ENCODE measurements at regions not wholly inside any gene's neighbourhood (a gene's known extent, or its start where the extent isn't known, plus 50 kb on each side); places are given as distances from the start of the nearest gene placed in this dataset.

DNA sequence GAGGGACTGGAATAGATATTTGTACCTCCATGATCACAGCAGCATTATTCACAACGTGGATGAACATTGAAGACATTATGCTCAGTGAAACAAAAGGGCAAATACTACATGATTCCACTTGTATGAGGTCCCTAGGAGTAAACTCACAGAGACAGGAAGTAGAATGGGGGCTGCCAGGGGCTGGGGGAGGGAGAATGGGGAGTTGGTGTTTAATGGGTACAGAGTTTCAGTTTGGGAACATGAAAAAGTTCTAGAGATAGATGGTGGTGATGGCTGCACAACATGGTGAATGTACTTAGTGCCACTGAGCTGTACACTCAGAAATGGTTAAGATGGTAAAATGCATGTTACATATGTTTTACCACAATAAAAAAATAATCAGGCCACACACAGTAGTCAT is 164.3 kb upstream of the RREB1 start:
- no peak overlapping the region for H3K27ac ChIP-seq (ENCODE audit: insufficient read depth, low read depth, low read length)
- no peak overlapping the region for H3K4me2 ChIP-seq (ENCODE audit: insufficient read depth, low read length)
- FAIRE-seq = no peak
- ChIA-PET POLR2A (no interaction called here), CTCF (no interaction called here)
- intact Hi-C loops (cut with micrococcal nuclease) (no loop called here), dilution Hi-C loops (cut with MboI; ENCODE audit: extremely low pct_ligation_motif_present, low sequenced_read_pairs) (no loop called here)
- no peaks in the 10 kb centered on the region for H3K4me1 ChIP-seq (ENCODE audit: control insufficient read depth, extremely low read depth, insufficient read depth, low read length)
- H3K36me3 ChIP-seq (ENCODE audit: control insufficient read depth in 2 of 2, extremely low read depth in 1 of 2, insufficient read depth in 2 of 2, low read length in 2 of 2) = no peaks in the 10 kb centered on the region
- no peak for DNase-seq (ENCODE audit: low read depth, low spot score)
- no peaks in the 10 kb centered on the region for H3K27me3 ChIP-seq (ENCODE audit: control insufficient read depth in 2 of 2, insufficient read depth in 2 of 2, low read length in 2 of 2)
- H3K79me2 ChIP-seq (ENCODE audit: control insufficient read depth, insufficient read depth, low read length) = no peaks in the 10 kb centered on the region
- H3K9me3 ChIP-seq (replicated peaks; ENCODE audit: control insufficient read depth, insufficient read depth, low read length) = no peaks in the 10 kb centered on the region
- H2AFZ ChIP-seq (ENCODE audit: low read depth, low read length) = no peak overlapping the region
- no peaks in the 10 kb centered on the region for H4K20me1 ChIP-seq (replicated peaks; ENCODE audit: control insufficient read depth, extremely low read depth, insufficient read depth, low read length)
- no peak overlapping the region for H3K4me3 ChIP-seq (replicated peaks in 1 of 3; ENCODE audit: insufficient read depth in 1 of 3, low read depth in 1 of 3, low read length in 3 of 3)
- no peaks in the 10 kb centered on the region for H3K9me1 ChIP-seq (replicated peaks; ENCODE audit: control insufficient read depth, extremely low read depth, insufficient read depth, low read length)
- no peak overlapping the region for H3K9ac ChIP-seq (replicated peaks; ENCODE audit: extremely low read depth, insufficient read depth, low read length)
- TF ChIP-seq, protein P1, sequence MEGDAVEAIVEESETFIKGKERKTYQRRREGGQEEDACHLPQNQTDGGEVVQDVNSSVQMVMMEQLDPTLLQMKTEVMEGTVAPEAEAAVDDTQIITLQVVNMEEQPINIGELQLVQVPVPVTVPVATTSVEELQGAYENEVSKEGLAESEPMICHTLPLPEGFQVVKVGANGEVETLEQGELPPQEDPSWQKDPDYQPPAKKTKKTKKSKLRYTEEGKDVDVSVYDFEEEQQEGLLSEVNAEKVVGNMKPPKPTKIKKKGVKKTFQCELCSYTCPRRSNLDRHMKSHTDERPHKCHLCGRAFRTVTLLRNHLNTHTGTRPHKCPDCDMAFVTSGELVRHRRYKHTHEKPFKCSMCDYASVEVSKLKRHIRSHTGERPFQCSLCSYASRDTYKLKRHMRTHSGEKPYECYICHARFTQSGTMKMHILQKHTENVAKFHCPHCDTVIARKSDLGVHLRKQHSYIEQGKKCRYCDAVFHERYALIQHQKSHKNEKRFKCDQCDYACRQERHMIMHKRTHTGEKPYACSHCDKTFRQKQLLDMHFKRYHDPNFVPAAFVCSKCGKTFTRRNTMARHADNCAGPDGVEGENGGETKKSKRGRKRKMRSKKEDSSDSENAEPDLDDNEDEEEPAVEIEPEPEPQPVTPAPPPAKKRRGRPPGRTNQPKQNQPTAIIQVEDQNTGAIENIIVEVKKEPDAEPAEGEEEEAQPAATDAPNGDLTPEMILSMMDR (IDR thresholded peaks at IDR 0.05; ENCODE audit: extremely low read depth in 1 of 2, insufficient read depth in 1 of 2, low read depth in 1 of 2, low read length in 2 of 2) = no peak
- no peak for TF ChIP-seq MYC (IDR thresholded peaks at IDR 0.05; ENCODE audit: low read depth, low read length)
- no peak for TF ChIP-seq FOS (IDR thresholded peaks at IDR 0.05; ENCODE audit: borderline replicate concordance, insufficient read depth, low read length)
- no peak for TF ChIP-seq GATA2 (IDR thresholded peaks at IDR 0.05; ENCODE audit: insufficient read depth, insufficient read length, low read depth, low read length)
- no peak for TF ChIP-seq JUN (IDR thresholded peaks at IDR 0.05; ENCODE audit: borderline replicate concordance, insufficient read depth, insufficient read length, low read depth)
- TF ChIP-seq, protein P2, sequence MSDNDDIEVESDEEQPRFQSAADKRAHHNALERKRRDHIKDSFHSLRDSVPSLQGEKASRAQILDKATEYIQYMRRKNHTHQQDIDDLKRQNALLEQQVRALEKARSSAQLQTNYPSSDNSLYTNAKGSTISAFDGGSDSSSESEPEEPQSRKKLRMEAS (IDR thresholded peaks at IDR 0.05; ENCODE audit: insufficient read depth, insufficient read length) = no peak
- no peak for TF ChIP-seq POLR2AphosphoS5 (IDR thresholded peaks at IDR 0.05; ENCODE audit: insufficient read depth, low read depth, low read length)
- no peak for TF ChIP-seq EZH2 (IDR thresholded peaks at IDR 0.05; ENCODE audit: borderline replicate concordance, low read depth, low read length, severe bottlenecking)
- no peak for TF ChIP-seq POLR2A (IDR thresholded peaks at IDR 0.05; ENCODE audit: low read depth, low read length)
- BruUV-seq (replicated peaks) = no TSS peak
